ENCODE measurements at regions not wholly inside any gene's neighbourhood (a gene's known extent, or its start where the extent isn't known, plus 50 kb on each side); places are given as distances from the start of the nearest gene placed in this dataset.

GRCh38 chr1:67574221-67574620, 110.8 kb upstream of the GADD45A start (continued):
- TF ChIP-seq E2F6 (IDR thresholded peaks at IDR 0.05) (no peak), EGR1 (IDR thresholded peaks at IDR 0.05; ENCODE audit: borderline replicate concordance, low read depth, low read length) (no peak), GABPA (IDR thresholded peaks at IDR 0.05; ENCODE audit: borderline replicate concordance, insufficient read depth, low read length) (no peak), ASH2L (IDR thresholded peaks at IDR 0.05; ENCODE audit: low read length) (no peak), FOSL1 (IDR thresholded peaks at IDR 0.05; ENCODE audit: insufficient read depth, low read depth, low read length) (no peak)

Measured in H1 (cell line).